H9 (cell line): ENCODE measurements at regions not wholly inside any gene's neighbourhood (a gene's known extent, or its start where the extent isn't known, plus 50 kb on each side); places are given as distances from the start of the nearest gene placed in this dataset.

Experiments used
- DNase-seq: peaks from one replicate; pipeline ENCODE4 v3.0.0-alpha.2; 2017
- H2AFZ ChIP-seq: one replicate; pipeline ENCODE4 v1.6.1; 2013; ENCODE audit warnings: mild to moderate bottlenecking, low read length, control low read depth, moderate library complexity
- H2AK5ac ChIP-seq: 2 replicates; pipeline ENCODE4 v1.6.1; 2013; ENCODE audit warnings: low read length, control low read depth, mixed read lengths; ENCODE audit not compliant: insufficient read length
- H2BK120ac ChIP-seq: one replicate; pipeline ENCODE4 v1.6.1; 2013; ENCODE audit warnings: low read depth, mild to moderate bottlenecking, low read length, control low read depth, inconsistent platforms; ENCODE audit not compliant: poor library complexity, severe bottlenecking
- H2BK12ac ChIP-seq: 2 replicates; pipeline ENCODE4 v1.6.1; 2013; ENCODE audit warnings: low read length, control low read depth, mixed read lengths, low read depth; ENCODE audit not compliant: insufficient read length
- H2BK15ac ChIP-seq: 2 replicates; pipeline ENCODE4 v1.6.1; 2013; ENCODE audit warnings: low read depth, low read length, control low read depth
- H2BK20ac ChIP-seq: one replicate; pipeline ENCODE4 v1.6.1; 2013; ENCODE audit warnings: low read depth, mild to moderate bottlenecking, low read length, control low read depth, inconsistent platforms; ENCODE audit not compliant: poor library complexity, severe bottlenecking
- H2BK5ac ChIP-seq: 2 replicates; pipeline ENCODE4 v1.6.1; 2013; ENCODE audit warnings: low read length, control low read depth, mixed read lengths; ENCODE audit not compliant: insufficient read length
- H3K14ac ChIP-seq: 2 replicates; pipeline ENCODE4 v1.6.1; 2013; ENCODE audit warnings: low read length, control low read depth; ENCODE audit not compliant: insufficient read depth
- H3K18ac ChIP-seq: 2 replicates; pipeline ENCODE4 v1.6.1; 2013; ENCODE audit warnings: low read depth, mild to moderate bottlenecking, mixed read lengths, low read length, control low read depth; ENCODE audit not compliant: insufficient read length
- H3K23ac ChIP-seq: 2 replicates; pipeline ENCODE4 v1.6.1; 2013; ENCODE audit warnings: low read length, control low read depth, mixed read lengths, low read depth; ENCODE audit not compliant: insufficient read length
- H3K23me2 ChIP-seq: 2 replicates; pipeline ENCODE4 v1.6.1; 2013; ENCODE audit warnings: low read depth, mild to moderate bottlenecking, mixed read lengths, low read length, control low read depth; ENCODE audit not compliant: insufficient read length, poor library complexity, severe bottlenecking
- H3K27ac ChIP-seq: 2 replicates; pipeline ENCODE4 v1.5.1; 2013; ENCODE audit warnings: low read length, control low read depth, mixed read lengths, low read depth; ENCODE audit not compliant: insufficient read length
- H3K27me3 ChIP-seq: 2 replicates; pipeline ENCODE4 v1.6.1; 2013; ENCODE audit warnings: low read length, control low read depth, inconsistent platforms; ENCODE audit not compliant: insufficient read depth
- H3K4ac ChIP-seq: 2 replicates; pipeline ENCODE4 v1.6.1; 2013; ENCODE audit warnings: low read depth, mild to moderate bottlenecking, control low read depth, inconsistent platforms, low read length, moderate library complexity
- H3K4me1 ChIP-seq: 2 replicates; pipeline ENCODE4 v1.6.1; 2013; ENCODE audit warnings: low read length, control low read depth, inconsistent platforms; ENCODE audit not compliant: insufficient read depth
- H3K4me2 ChIP-seq: 2 replicates; pipeline ENCODE4 v1.6.1; 2013; ENCODE audit warnings: low read length, control low read depth, mixed read lengths; ENCODE audit not compliant: insufficient read length, insufficient read depth
- H3K56ac ChIP-seq: 2 replicates; pipeline ENCODE4 v1.6.1; 2013; ENCODE audit warnings: low read depth, mild to moderate bottlenecking, mixed read lengths, low read length, control low read depth; ENCODE audit not compliant: insufficient read length
- H3K79me1 ChIP-seq: 2 replicates; pipeline ENCODE4 v1.6.1; 2013; ENCODE audit warnings: low read depth, mild to moderate bottlenecking, moderate library complexity, low read length, control low read depth, inconsistent platforms; ENCODE audit not compliant: insufficient read depth, poor library complexity, severe bottlenecking
- H3K79me2 ChIP-seq: 2 replicates; pipeline ENCODE4 v1.6.1; 2013; ENCODE audit warnings: low read length, control low read depth, inconsistent platforms; ENCODE audit not compliant: insufficient read depth
- H3K9ac ChIP-seq: 2 replicates; pipeline ENCODE4 v1.6.1; 2013; ENCODE audit warnings: low read length, control low read depth, mixed read lengths; ENCODE audit not compliant: insufficient read length; ENCODE audit errors: extremely low read depth
- H3K9me3 ChIP-seq: one replicate; pipeline ENCODE4 v1.6.1; 2013; ENCODE audit warnings: low read depth, low read length, inconsistent platforms; ENCODE audit not compliant: control insufficient read depth
- H3T11ph ChIP-seq: one replicate; pipeline ENCODE4 v1.6.1; 2013; ENCODE audit warnings: mild to moderate bottlenecking, low read length, control low read depth, inconsistent platforms
- H4K20me1 ChIP-seq: one replicate; pipeline ENCODE4 v1.6.1; 2013; ENCODE audit not compliant: control insufficient read depth, insufficient read length, insufficient read depth
- H4K5ac ChIP-seq: 2 replicates; pipeline ENCODE4 v1.6.1; 2013; ENCODE audit warnings: low read depth, mild to moderate bottlenecking, mixed read lengths, low read length, control low read depth; ENCODE audit not compliant: insufficient read length
- H4K8ac ChIP-seq: replicated peaks from 2 replicates; pipeline ENCODE4 v1.6.1; 2013; ENCODE audit warnings: low read length, control low read depth, mixed read lengths, low read depth; ENCODE audit not compliant: insufficient read length
- H4K91ac ChIP-seq: 2 replicates; pipeline ENCODE4 v1.6.1; 2013; ENCODE audit warnings: low read depth, mild to moderate bottlenecking, moderate library complexity, mixed read lengths, low read length, control low read depth; ENCODE audit not compliant: insufficient read length
- H3K27ac Mint-ChIP-seq, 3 experiments: 2 replicates in 2 of 3; 3 replicates in 1 of 3; pipeline ENCODE4 v1.8.0; 2020 to 2021; ENCODE audit warnings: mixed read lengths in 3 of 3, mild to moderate bottlenecking in 1 of 3, moderate library complexity in 1 of 3
- H3K27me3 Mint-ChIP-seq: 2 replicates; pipeline ENCODE4 v1.8.0; 2021; ENCODE audit warnings: low read depth, mild to moderate bottlenecking, moderate library complexity, mixed read lengths
- H3K36me3 Mint-ChIP-seq, 3 experiments: 2 replicates in 2 of 3; 3 replicates in 1 of 3; pipeline ENCODE4 v1.8.0; 2020 to 2021; ENCODE audit warnings: low read depth in 3 of 3, mixed read lengths in 3 of 3; ENCODE audit not compliant: insufficient read depth in 1 of 3
- H3K4me1 Mint-ChIP-seq, 2 experiments: 2 replicates each; pipeline ENCODE4 v1.8.0; 2020; ENCODE audit warnings: mixed read lengths in 2 of 2
- H3K4me3 Mint-ChIP-seq, 2 experiments: 2 replicates in 1 of 2; 3 replicates in 1 of 2; pipeline ENCODE4 v1.8.0; 2020 to 2021; ENCODE audit warnings: mild to moderate bottlenecking in 2 of 2, mixed read lengths in 2 of 2, moderate library complexity in 1 of 2
- H3K9me3 Mint-ChIP-seq, 2 experiments: 2 replicates in 1 of 2; 3 replicates in 1 of 2; pipeline ENCODE4 v1.8.0; 2020; ENCODE audit warnings: mild to moderate bottlenecking in 2 of 2, mixed read lengths in 2 of 2, moderate library complexity in 1 of 2
- WGBS: extraction: QIAGEN DNeasy Blood & Tissue Kit; methylation state at CpG from one replicate; pipeline ENCODE4 v1.1.7; 2013; ENCODE audit warnings: missing lambda C conversion rate, low lambda C conversion rate, mixed read lengths; ENCODE audit not compliant: insufficient read length; ENCODE audit errors: extremely low coverage; 5-methylcytosine and 5-hydroxymethylcytosine counted together
- TF ChIP-seq, protein P1 (sequence below): fragments of 200-600 bp; sonication (generic); conservative IDR thresholded peaks from 3 replicates; pipeline ENCODE4 v1.8.0; 2021; ENCODE audit warnings: antibody characterized with exemption, mild to moderate bottlenecking

GRCh38 chr13:31081316-31081715 lies 80.4 kb downstream of the HSPH1 start:
- WGBS: no CpG with 5 or more reads among the region's 6 CpGs
- H3K27ac Mint-ChIP-seq: no peak overlapping the region

More at GRCh38 chr13:31081316-31081715, 80.4 kb downstream of the HSPH1 start:
- H3K9me3 ChIP-seq: no peaks in the 10 kb centered on the region
- no peak overlapping the region for H3K56ac ChIP-seq
- no peak overlapping the region for H3K23ac ChIP-seq
- H3T11ph ChIP-seq: no peak overlapping the region
- no peak overlapping the region for H2BK12ac ChIP-seq
- H3K4ac ChIP-seq: no peak overlapping the region
- Mint-ChIP-seq H3K4me1 (no peaks in the 10 kb centered on the region), H3K9me3 (no peaks in the 10 kb centered on the region), H3K27me3 (peaks cover 4% of the 10 kb centered on the region), H3K36me3 (no peaks in the 10 kb centered on the region), H3K4me3 (no peak overlapping the region)
- no peak overlapping the region for H3K18ac ChIP-seq
- H2BK20ac ChIP-seq: no peak overlapping the region
- no peak overlapping the region for H2BK5ac ChIP-seq
- H3K9ac ChIP-seq: no peak overlapping the region
- H3K23me2 ChIP-seq: no peaks in the 10 kb centered on the region
- no peak overlapping the region for H3K4me2 ChIP-seq
- H3K79me2 ChIP-seq: no peaks in the 10 kb centered on the region
- TF ChIP-seq, protein P1, sequence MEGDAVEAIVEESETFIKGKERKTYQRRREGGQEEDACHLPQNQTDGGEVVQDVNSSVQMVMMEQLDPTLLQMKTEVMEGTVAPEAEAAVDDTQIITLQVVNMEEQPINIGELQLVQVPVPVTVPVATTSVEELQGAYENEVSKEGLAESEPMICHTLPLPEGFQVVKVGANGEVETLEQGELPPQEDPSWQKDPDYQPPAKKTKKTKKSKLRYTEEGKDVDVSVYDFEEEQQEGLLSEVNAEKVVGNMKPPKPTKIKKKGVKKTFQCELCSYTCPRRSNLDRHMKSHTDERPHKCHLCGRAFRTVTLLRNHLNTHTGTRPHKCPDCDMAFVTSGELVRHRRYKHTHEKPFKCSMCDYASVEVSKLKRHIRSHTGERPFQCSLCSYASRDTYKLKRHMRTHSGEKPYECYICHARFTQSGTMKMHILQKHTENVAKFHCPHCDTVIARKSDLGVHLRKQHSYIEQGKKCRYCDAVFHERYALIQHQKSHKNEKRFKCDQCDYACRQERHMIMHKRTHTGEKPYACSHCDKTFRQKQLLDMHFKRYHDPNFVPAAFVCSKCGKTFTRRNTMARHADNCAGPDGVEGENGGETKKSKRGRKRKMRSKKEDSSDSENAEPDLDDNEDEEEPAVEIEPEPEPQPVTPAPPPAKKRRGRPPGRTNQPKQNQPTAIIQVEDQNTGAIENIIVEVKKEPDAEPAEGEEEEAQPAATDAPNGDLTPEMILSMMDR: no peak
- H2AFZ ChIP-seq: no peak overlapping the region
- no peak overlapping the region for H4K8ac ChIP-seq
- H4K5ac ChIP-seq: no peak overlapping the region
- no peaks in the 10 kb centered on the region for H4K20me1 ChIP-seq
- no peak overlapping the region for H4K91ac ChIP-seq
- H2BK120ac ChIP-seq: no peak overlapping the region
- H3K79me1 ChIP-seq: no peaks in the 10 kb centered on the region
- no peak overlapping the region for H3K14ac ChIP-seq
- no peak for DNase-seq
- H3K27ac ChIP-seq: no peak overlapping the region
- H2BK15ac ChIP-seq: no peak overlapping the region
- H2AK5ac ChIP-seq: no peak overlapping the region
- no peaks in the 10 kb centered on the region for H3K4me1 ChIP-seq
- H3K27me3 ChIP-seq: no peaks in the 10 kb centered on the region
